Adrenal gland (tissue), 5 donors: ENCODE measurements at regions not wholly inside any gene's neighbourhood (a gene's known extent, or its start where the extent isn't known, plus 50 kb on each side); places are given as distances from the start of the nearest gene placed in this dataset.

Source experiments
- CTCF ChIP-seq, 6 experiments: fragments of 450-650 bp in 4 of 6; fragments of 200-600 bp in 2 of 6; sonication (generic) in 1 of 6; IDR thresholded peaks; 1 replicate in 5 of 6; 2 replicates in 1 of 6; pipeline versions ENCODE4 v1.5.1 to v1.8.0; 2016 to 2021; ENCODE audit warnings: antibody characterized with exemption in 6 of 6, mild to moderate bottlenecking in 2 of 6, moderate library complexity in 1 of 6
- POLR2A ChIP-seq, 2 donors: fragments of 450-650 bp; IDR thresholded peaks; one replicate each; pipeline ENCODE4 v1.6.1; 2017; ENCODE audit warnings: antibody characterized with exemption in 2 of 2, mild to moderate bottlenecking in 2 of 2, moderate library complexity in 1 of 2
- donor health status: DM: no; HTN: no; CAD: no.

GRCh38 chr10:85490431-85490830 lies 876.2 kb downstream of the GRID1 start:
- TF ChIP-seq CTCF (IDR thresholded peaks at IDR 0.05) (no peak), POLR2A (IDR thresholded peaks at IDR 0.05) (no peak)
